H1 (cell line): ENCODE measurements at regions not wholly inside any gene's neighbourhood (a gene's known extent, or its start where the extent isn't known, plus 50 kb on each side); places are given as distances from the start of the nearest gene placed in this dataset.

Source experiments
- ASH2L ChIP-seq: fragments of 200-600, 300-600 bp; sonication (generic); IDR thresholded peaks from one replicate; pipeline ENCODE4 v1.7.1; 2017; ENCODE audit warnings: low read length
- CREB1 ChIP-seq: IDR thresholded peaks from 2 replicates; pipeline ENCODE4 v1.6.1; 2012; ENCODE audit warnings: inconsistent platforms
- E2F6 ChIP-seq: IDR thresholded peaks from 2 replicates; pipeline ENCODE4 v1.6.1; 2012; ENCODE audit warnings: inconsistent platforms
- MAFK ChIP-seq: IDR thresholded peaks from 2 replicates; pipeline ENCODE4 v1.6.1; 2012; ENCODE audit warnings: low read depth, mild to moderate bottlenecking, improper control_type of control experiment, low read length
- SIRT6 ChIP-seq: IDR thresholded peaks from one replicate; pipeline ENCODE4 v1.7.1; 2012; ENCODE audit warnings: low read length, inconsistent platforms
- TAF7 ChIP-seq: optimal IDR thresholded peaks from 2 replicates; pipeline ENCODE3; 2011; ENCODE audit warnings: low read depth, mild to moderate bottlenecking, inconsistent platforms, low read length, moderate library complexity, borderline replicate concordance
- TCF12 ChIP-seq: IDR thresholded peaks from 2 replicates; pipeline ENCODE4 v1.6.1; 2011; ENCODE audit warnings: low read depth, mild to moderate bottlenecking, low read length
- TF ChIP-seq, protein P1 (sequence below): IDR thresholded peaks from 2 replicates; pipeline ENCODE4 v1.6.1; 2012; ENCODE audit warnings: low read length, inconsistent platforms

DNA sequence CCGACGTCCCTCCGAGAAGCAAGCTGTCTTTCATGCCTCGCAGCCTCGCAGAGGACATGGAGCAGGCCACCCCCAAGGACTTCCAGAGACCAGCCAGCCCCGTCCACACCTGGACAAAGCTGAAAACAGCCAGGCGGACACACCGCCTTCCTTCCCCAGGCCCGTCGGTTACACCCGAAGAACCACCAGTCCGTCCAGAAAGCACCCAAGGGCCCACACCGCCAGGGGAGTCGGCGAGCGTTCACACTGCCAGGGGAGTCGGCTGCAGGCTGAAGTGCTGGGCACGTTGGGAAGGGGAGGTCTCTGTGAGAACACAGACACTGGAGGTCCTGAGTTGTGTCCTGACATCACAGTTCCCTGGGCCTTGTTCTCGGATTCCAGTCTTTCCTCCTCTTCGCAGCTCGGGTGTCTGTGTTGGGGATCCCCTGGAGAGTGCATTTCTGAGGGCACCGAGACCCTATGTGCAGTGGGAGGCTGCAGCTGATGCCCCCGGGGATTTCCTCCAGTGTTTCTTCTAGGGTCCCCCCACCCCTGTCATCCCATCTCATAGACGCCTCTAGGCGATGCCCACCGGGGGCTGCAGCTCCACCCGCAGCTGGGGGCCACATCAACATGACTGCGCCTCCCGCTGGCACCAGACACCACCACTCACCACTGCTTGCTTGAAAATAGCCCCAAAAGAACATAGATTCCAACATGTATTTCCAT lies 344.4 kb upstream of the SALL3 start (continued):
- TF ChIP-seq MAFK = no peak
- TF ChIP-seq TAF7 = no peak
- no peak for TF ChIP-seq ASH2L
- no peak for TF ChIP-seq CREB1
- TF ChIP-seq, protein P1, sequence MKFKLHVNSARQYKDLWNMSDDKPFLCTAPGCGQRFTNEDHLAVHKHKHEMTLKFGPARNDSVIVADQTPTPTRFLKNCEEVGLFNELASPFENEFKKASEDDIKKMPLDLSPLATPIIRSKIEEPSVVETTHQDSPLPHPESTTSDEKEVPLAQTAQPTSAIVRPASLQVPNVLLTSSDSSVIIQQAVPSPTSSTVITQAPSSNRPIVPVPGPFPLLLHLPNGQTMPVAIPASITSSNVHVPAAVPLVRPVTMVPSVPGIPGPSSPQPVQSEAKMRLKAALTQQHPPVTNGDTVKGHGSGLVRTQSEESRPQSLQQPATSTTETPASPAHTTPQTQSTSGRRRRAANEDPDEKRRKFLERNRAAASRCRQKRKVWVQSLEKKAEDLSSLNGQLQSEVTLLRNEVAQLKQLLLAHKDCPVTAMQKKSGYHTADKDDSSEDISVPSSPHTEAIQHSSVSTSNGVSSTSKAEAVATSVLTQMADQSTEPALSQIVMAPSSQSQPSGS = no peak
- no peak for TF ChIP-seq TCF12
- TF ChIP-seq E2F6 = no peak
- TF ChIP-seq SIRT6 = no peak
